KMS-11 (cell line): ENCODE measurements at regions not wholly inside any gene's neighbourhood (a gene's known extent, or its start where the extent isn't known, plus 50 kb on each side); places are given as distances from the start of the nearest gene placed in this dataset.

ENCODE experiments used
- H2AFZ ChIP-seq: fragments of 200-600 bp; sonication (generic); 2 replicates; pipeline ENCODE4 v1.6.1; 2016; ENCODE audit warnings: antibody characterized with exemption, mixed run types, low read depth
- H3K27ac ChIP-seq: fragments of 200-600 bp; sonication (generic); 2 replicates; pipeline ENCODE4 v1.6.1; 2016; ENCODE audit warnings: mild to moderate bottlenecking, mixed run types
- H3K27me3 ChIP-seq: fragments of 200-600 bp; sonication (generic); 2 replicates; pipeline ENCODE4 v1.6.1; 2017; ENCODE audit warnings: mild to moderate bottlenecking, low read depth, mixed run types, moderate library complexity; ENCODE audit not compliant: insufficient read depth
- H3K36me3 ChIP-seq: fragments of 200-600 bp; sonication (generic); 2 replicates; pipeline ENCODE4 v1.6.1; 2017; ENCODE audit warnings: mild to moderate bottlenecking, mixed run types; ENCODE audit not compliant: insufficient read depth
- H3K4me1 ChIP-seq: fragments of 200-600 bp; sonication (generic); 2 replicates; pipeline ENCODE4 v1.6.1; 2016; ENCODE audit warnings: mild to moderate bottlenecking, low read depth, mixed run types; ENCODE audit not compliant: poor library complexity, severe bottlenecking
- H3K4me2 ChIP-seq: fragments of 200-600 bp; sonication (generic); 2 replicates; pipeline ENCODE4 v1.7.0; 2016; ENCODE audit warnings: mild to moderate bottlenecking, mixed run types
- H3K4me3 ChIP-seq: fragments of 200-600 bp; sonication (generic); IDR thresholded peaks from 2 replicates; pipeline ENCODE4 v1.6.1; 2017; ENCODE audit warnings: low read depth, low read length, mixed read lengths; ENCODE audit not compliant: insufficient read depth
- H3K79me2 ChIP-seq: fragments of 200-600 bp; sonication (generic); 2 replicates; pipeline ENCODE4 v1.6.1; 2016; ENCODE audit warnings: low read depth, mixed run types; ENCODE audit not compliant: insufficient read depth
- H3K9ac ChIP-seq: fragments of 200-600 bp; sonication (generic); 2 replicates; pipeline ENCODE4 v1.6.1; 2016; ENCODE audit warnings: mild to moderate bottlenecking, mixed run types
- H4K20me1 ChIP-seq: fragments of 200-600 bp; sonication (generic); 2 replicates; pipeline ENCODE4 v1.6.1; 2016; ENCODE audit warnings: mild to moderate bottlenecking, mixed run types; ENCODE audit not compliant: insufficient read depth
- TF ChIP-seq, protein P1 (sequence below): fragments of 200-600 bp; sonication (generic); conservative IDR thresholded peaks from 2 replicates; pipeline ENCODE4 v1.6.1; 2017; ENCODE audit warnings: low read depth, mild to moderate bottlenecking, antibody characterized with exemption, low read length, moderate library complexity, mixed read lengths

DNA sequence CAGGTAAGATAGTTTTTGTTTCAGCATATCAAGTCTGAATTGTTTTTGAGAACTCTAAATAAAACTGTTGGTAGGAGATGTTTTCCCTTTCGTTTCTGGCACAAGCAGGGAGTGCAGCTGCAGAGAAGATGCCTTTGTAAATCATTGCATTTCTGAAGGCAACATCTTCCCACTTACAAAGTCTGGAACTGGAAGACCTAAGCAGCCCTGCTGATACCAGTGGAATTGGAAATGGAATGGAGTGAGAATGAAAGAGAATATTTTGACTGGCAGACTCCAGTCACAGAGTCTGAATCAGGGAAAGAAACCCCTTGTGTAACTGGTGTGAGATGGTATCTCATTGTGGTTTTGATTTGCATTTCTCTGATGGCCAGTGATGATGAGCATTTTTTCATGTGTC is 815.6 kb downstream of the LTN1 start:
- H3K4me2 ChIP-seq = peak overlapping the region; percentile 20
- peak overlapping the region; percentile 39; the same call in 1 of the 2 replicates for H2AFZ ChIP-seq
- no peaks in the 10 kb centered on the region for H4K20me1 ChIP-seq
- H3K79me2 ChIP-seq = no peaks in the 10 kb centered on the region
- peaks cover 7% of the 10 kb centered on the region for H3K4me1 ChIP-seq
- peak overlapping the region; percentile 28; the same call in 1 of the 2 replicates for H3K27ac ChIP-seq
- TF ChIP-seq, protein P1, sequence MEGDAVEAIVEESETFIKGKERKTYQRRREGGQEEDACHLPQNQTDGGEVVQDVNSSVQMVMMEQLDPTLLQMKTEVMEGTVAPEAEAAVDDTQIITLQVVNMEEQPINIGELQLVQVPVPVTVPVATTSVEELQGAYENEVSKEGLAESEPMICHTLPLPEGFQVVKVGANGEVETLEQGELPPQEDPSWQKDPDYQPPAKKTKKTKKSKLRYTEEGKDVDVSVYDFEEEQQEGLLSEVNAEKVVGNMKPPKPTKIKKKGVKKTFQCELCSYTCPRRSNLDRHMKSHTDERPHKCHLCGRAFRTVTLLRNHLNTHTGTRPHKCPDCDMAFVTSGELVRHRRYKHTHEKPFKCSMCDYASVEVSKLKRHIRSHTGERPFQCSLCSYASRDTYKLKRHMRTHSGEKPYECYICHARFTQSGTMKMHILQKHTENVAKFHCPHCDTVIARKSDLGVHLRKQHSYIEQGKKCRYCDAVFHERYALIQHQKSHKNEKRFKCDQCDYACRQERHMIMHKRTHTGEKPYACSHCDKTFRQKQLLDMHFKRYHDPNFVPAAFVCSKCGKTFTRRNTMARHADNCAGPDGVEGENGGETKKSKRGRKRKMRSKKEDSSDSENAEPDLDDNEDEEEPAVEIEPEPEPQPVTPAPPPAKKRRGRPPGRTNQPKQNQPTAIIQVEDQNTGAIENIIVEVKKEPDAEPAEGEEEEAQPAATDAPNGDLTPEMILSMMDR = no peak
- no peaks in the 10 kb centered on the region for H3K36me3 ChIP-seq
- no peak overlapping the region for H3K9ac ChIP-seq
- H3K4me3 ChIP-seq = no peak overlapping the region
- no peaks in the 10 kb centered on the region for H3K27me3 ChIP-seq

DNA sequence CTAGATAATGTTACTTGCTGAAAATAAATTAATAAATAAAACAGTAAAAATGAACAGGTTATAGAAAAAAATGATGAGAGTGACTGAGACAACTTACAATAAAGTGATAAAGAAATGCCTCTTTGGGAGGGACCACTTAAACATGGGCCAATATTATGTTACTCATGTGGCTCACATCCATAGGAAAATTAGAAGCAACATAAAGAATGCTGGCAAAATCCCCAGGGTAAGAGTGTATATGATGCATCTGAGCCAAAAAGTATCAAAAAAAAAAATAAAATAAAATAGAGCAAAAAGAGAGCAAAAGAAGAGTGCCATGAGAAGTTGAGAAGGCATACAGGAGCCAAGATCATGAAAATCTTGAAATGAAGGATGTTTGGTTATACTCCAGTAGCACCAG is 818.0 kb downstream of the LTN1 start:
- no peak overlapping the region for H3K4me2 ChIP-seq
- peaks cover 7% of the 10 kb centered on the region for H3K4me1 ChIP-seq
- H3K27ac ChIP-seq = no peak overlapping the region
- TF ChIP-seq, protein P1 = no peak
- H3K79me2 ChIP-seq = no peaks in the 10 kb centered on the region
- H3K9ac ChIP-seq = no peak overlapping the region
- no peak overlapping the region for H2AFZ ChIP-seq
- H4K20me1 ChIP-seq = no peaks in the 10 kb centered on the region
- H3K4me3 ChIP-seq = no peak overlapping the region
- H3K27me3 ChIP-seq = no peaks in the 10 kb centered on the region
- no peaks in the 10 kb centered on the region for H3K36me3 ChIP-seq

DNA sequence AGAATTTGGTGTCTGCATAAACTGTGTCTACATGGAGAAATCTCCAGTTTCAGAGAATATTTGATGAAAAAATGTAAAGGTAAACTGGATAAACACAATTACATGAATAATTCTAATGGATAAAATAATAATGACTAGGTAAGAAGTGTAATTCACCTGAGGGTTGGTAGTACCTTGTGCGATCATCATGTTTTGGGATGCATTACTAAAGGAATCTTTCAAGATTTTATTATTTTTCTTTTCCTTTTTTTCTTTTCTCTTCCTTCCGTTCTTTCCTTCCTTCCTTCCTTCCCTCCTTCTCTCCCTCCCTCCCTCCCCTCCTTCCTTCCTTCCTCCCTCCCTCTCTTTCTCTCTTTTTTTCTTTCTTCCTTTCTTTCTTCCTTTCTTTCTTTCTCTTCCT is 818.7 kb downstream of the LTN1 start:
- H4K20me1 ChIP-seq = no peaks in the 10 kb centered on the region
- H3K27ac ChIP-seq = no peak overlapping the region
- TF ChIP-seq, protein P1 = no peak
- H3K4me2 ChIP-seq = no peak overlapping the region
- no peaks in the 10 kb centered on the region for H3K79me2 ChIP-seq
- no peaks in the 10 kb centered on the region for H3K27me3 ChIP-seq
- H3K4me3 ChIP-seq = no peak overlapping the region
- H3K9ac ChIP-seq = no peak overlapping the region
- no peaks in the 10 kb centered on the region for H3K36me3 ChIP-seq
- no peak overlapping the region for H2AFZ ChIP-seq
- peaks cover 7% of the 10 kb centered on the region for H3K4me1 ChIP-seq

DNA sequence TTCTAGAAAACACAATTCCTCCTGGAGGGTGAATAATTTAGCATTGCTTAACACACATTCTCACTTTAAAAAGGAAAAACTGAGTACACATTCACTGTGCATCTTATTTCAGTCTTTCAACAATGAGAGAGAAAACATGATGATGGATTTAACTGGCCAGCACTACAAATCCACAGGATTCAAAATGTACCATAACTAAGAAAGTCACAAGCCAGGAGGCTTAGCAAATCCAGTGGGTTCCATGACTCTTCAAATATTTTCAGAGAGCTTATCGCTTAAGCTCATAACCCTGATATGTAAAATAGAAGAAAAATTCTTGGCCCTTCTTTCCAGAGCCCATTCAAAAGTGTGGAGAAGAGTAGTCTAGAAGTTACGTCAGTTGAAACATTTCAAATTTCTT is 820.3 kb downstream of the LTN1 start:
- no peak overlapping the region for H3K27ac ChIP-seq
- no peak overlapping the region for H3K4me3 ChIP-seq
- H3K27me3 ChIP-seq = no peaks in the 10 kb centered on the region
- H3K4me2 ChIP-seq = no peak overlapping the region
- no peaks in the 10 kb centered on the region for H3K79me2 ChIP-seq
- no peaks in the 10 kb centered on the region for H4K20me1 ChIP-seq
- TF ChIP-seq, protein P1 = no peak
- no peak overlapping the region for H3K9ac ChIP-seq
- no peak overlapping the region for H2AFZ ChIP-seq
- no peaks in the 10 kb centered on the region for H3K36me3 ChIP-seq
- peaks cover 7% of the 10 kb centered on the region for H3K4me1 ChIP-seq
